ENCODE measurements at regions not wholly inside any gene's neighbourhood (a gene's known extent, or its start where the extent isn't known, plus 50 kb on each side); places are given as distances from the start of the nearest gene placed in this dataset.
"Not testable (repeated sequence)": the region's sequence is repeated elsewhere in the genome, so short reads cannot be mapped to it uniquely, and the experiment has no call there.

GRCh38 chr6:154917941-154918340 lies 77.2 kb upstream of the TIAM2 start:
- in situ Hi-C loops (cut with HindIII; ENCODE audit: low pct_unique_long_range_greater_than_20kb, low sequenced_read_pairs) = no loop called here
- DNase-seq (ENCODE audit: low read depth) = no peak

DNA sequence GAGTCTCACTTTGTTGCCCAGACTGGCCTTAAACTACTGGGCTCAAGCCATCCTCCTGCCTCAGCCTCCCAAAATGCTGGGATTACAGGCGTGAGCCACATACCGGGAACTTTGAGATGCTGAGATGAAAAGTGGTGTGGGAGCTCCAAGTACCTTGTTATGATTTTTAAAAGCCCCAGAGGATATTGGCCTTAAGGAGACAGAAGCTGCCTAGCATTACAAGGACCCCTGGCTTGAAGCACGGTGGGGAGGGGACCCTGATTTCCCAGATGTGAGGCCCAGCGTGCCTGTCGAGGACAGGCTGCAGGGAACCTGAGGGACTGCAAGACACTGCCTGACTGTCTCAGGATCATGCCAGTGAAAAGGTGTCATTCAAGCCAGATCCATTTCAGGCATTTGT lies 75.3 kb upstream of the TIAM2 start:
- in situ Hi-C loops (cut with HindIII; ENCODE audit: low pct_unique_long_range_greater_than_20kb, low sequenced_read_pairs) = no loop called here
- DNase-seq (ENCODE audit: low read depth) = no peak

DNA sequence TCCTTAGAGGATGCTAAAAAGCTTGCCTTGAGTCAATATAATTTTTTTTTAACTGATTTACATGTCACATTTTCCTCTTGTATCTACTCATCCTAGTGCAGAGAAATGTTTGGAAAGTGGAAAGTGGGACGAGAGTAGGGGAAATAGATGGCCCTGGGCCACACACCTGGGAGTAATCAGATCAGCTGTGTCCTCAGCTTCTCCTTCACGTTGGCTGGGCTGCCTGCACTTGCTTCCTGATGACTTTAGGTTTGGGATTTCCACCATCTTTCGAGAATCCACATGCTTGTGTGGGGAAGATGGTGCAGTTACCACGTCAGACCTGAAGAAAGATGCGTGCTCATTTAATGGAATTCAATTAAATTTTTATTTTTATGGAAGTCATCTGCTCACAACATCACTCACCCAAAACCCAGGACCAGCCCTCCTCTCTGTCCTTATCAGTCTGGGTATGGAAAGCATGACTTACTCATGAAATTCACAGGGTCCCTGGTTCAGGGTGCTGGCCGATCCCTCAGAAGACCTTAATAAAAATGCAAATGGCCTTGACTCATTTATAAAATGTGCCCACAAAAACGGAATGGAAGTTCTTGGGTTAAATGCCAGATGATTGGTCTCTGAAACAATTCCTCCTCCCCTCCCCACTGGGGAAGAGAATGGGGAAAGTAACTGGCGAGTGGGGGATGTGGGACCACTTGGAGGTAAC lies 74.5 kb upstream of the TIAM2 start:
- in situ Hi-C loops (cut with HindIII; ENCODE audit: low pct_unique_long_range_greater_than_20kb, low sequenced_read_pairs) = no loop called here
- DNase-seq (ENCODE audit: low read depth) = no peak

DNA sequence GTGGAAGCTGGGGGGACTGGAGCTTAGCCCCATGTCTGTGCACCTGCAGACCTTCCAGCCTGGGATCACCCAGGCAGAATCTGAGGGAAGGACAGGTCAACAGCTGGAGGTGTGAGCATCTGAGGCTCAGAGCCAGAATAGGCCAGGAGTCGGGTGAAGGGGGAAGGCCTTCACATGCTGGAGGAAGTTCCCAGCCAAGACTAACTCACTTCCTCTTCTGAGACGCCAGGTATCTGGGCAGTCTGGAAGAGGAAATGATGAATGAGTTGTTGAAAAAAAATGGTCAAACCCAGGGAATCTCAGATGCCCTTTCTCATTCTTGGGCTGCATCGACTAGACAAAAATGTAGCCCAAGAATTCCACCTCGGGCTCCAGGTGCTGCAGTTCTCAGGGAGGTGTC lies 73.6 kb upstream of the TIAM2 start:
- no peak for DNase-seq (ENCODE audit: low read depth)
- in situ Hi-C loops (cut with HindIII; ENCODE audit: low pct_unique_long_range_greater_than_20kb, low sequenced_read_pairs) = no loop called here

DNA sequence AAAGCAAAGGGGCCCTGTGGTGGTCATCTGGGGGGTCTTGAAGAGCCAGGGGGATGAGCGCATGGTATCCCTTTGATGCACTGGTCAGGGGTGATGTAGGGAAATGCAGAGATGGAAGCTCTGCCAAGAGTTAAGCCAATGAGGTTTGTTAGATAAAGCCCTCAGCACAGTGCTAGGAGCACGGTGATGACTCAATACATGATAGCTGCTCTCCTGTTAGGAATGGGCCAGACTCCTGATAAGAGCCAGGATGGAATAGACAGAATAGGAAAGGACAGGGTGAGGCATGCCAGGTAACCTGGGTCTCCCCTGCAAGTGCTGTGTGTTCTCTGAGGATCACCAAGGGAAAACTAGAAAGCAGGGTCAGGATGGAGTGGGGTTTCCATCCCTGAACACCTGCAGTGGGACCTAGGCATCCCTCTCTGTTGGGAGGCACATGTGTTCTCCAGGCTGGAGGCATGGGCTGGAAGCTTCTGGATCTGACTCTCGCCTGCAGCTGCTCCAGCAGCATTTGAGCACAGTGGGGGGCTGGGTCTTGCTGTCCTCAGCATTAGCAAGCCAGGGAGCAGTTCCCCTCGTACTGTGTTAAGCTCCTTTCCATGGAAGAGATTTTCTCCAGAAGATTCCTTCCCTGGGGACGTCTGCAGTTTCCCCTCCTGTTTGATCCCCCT lies 71.8 kb upstream of the TIAM2 start:
- no peak for DNase-seq (ENCODE audit: low read depth)
- in situ Hi-C loops (cut with HindIII; ENCODE audit: low pct_unique_long_range_greater_than_20kb, low sequenced_read_pairs) = no loop called here

GRCh38 chr6:154925130-154925529 lies 70.0 kb upstream of the TIAM2 start:
- in situ Hi-C loops (cut with HindIII; ENCODE audit: low pct_unique_long_range_greater_than_20kb, low sequenced_read_pairs) = no loop called here
- DNase-seq (ENCODE audit: low read depth) = no peak

- DNase-seq (ENCODE audit: low read depth) = no peak
- in situ Hi-C loops (cut with HindIII; ENCODE audit: low pct_unique_long_range_greater_than_20kb, low sequenced_read_pairs) = no loop called here
Measured at GRCh38 chr6:154926366-154926765, 68.7 kb upstream of the TIAM2 start.

- in situ Hi-C loops (cut with HindIII; ENCODE audit: low pct_unique_long_range_greater_than_20kb, low sequenced_read_pairs) = no loop called here
- peak; percentile 53 for DNase-seq (ENCODE audit: low read depth)
Measured at GRCh38 chr6:154928325-154928922, 66.7 kb upstream of the TIAM2 start.

DNA sequence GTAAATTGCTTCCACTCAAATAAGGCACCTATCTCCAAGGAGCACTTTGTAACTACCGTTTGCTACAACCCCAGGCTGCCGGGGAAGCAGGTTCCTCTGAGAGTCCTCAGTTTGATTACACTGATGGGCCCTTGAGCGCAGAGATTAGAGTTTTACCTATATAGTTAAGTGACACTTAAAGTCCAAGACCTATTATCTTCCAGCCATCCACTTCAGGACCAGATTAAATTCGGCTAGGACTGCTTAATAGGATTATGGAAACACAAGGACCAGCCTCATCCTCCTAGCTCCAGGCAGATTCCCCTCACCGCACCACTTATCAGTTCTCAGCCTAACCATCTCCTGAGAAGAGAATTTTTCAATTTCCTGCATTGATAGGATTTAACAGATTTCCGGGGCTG lies 64.7 kb upstream of the TIAM2 start:
- DNase-seq (ENCODE audit: low read depth) = no peak
- in situ Hi-C loops (cut with HindIII; ENCODE audit: low pct_unique_long_range_greater_than_20kb, low sequenced_read_pairs) = no loop called here

DNA sequence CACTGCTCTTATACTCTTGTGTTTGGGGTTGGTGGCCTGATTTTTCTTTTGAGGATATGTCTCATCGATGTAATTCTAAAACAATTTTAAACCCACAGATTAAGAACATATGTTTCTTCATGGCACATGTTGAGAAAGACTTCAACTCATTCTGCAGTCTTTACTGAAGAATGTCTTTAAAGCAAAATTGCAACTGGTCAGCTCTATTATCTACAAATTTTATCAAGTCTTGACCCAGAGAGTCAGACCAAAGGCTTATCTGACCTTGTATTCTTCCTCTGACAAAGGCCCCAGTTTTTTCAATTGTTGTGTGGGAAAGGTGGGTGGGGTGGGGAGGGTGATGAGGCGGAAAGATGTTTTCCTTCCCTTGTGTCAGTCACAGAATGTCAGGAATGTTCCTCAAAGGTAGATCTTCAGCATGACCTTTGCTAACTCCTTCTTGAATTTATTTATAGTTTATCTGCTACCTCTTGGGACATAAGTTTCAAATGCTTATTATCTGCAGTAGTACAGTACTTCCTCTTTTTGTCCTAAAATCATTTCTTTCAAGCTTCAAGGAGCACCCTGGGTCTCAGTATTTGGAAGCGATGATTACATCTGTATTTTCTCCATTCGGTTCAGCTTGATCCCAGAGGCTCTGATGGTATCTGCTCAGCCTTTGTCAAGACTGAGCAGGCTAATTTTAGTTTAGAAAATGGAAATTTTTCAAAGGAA lies 63.2 kb upstream of the TIAM2 start:
- in situ Hi-C loops (cut with HindIII; ENCODE audit: low pct_unique_long_range_greater_than_20kb, low sequenced_read_pairs) = no loop called here
- peak; percentile 67 for DNase-seq (ENCODE audit: low read depth)

DNA sequence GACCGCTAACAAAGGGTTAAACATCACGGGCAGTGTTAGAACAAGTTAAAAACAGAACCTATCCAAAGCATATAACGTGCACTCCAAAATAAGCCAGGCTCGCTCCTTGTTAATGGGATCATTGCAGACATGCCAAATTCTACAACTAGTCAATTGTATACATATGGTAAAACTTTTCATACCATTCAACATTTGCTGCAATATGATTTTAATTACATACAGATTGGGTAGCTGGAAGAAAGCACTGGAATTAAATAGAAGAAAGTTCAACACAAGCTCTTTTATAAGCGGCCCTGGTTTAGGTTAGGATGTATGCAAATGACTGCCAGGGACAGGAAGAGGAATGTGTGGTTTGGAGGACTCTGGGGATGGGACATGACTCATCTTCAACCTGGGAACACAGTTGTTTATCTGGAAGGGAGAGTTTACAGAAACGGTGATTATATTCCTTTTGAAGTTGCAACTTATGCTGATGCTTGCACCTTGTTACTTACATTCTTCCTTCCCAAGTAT lies 62.5 kb upstream of the TIAM2 start:
- in situ Hi-C loops (cut with HindIII; ENCODE audit: low pct_unique_long_range_greater_than_20kb, low sequenced_read_pairs) = no loop called here
- DNase-seq (ENCODE audit: low read depth) = peak; percentile 64

GRCh38 chr6:154933181-154933827 lies 61.8 kb upstream of the TIAM2 start:
- no peak for DNase-seq (ENCODE audit: low read depth)
- in situ Hi-C loops (cut with HindIII; ENCODE audit: low pct_unique_long_range_greater_than_20kb, low sequenced_read_pairs) = no loop called here

DNA sequence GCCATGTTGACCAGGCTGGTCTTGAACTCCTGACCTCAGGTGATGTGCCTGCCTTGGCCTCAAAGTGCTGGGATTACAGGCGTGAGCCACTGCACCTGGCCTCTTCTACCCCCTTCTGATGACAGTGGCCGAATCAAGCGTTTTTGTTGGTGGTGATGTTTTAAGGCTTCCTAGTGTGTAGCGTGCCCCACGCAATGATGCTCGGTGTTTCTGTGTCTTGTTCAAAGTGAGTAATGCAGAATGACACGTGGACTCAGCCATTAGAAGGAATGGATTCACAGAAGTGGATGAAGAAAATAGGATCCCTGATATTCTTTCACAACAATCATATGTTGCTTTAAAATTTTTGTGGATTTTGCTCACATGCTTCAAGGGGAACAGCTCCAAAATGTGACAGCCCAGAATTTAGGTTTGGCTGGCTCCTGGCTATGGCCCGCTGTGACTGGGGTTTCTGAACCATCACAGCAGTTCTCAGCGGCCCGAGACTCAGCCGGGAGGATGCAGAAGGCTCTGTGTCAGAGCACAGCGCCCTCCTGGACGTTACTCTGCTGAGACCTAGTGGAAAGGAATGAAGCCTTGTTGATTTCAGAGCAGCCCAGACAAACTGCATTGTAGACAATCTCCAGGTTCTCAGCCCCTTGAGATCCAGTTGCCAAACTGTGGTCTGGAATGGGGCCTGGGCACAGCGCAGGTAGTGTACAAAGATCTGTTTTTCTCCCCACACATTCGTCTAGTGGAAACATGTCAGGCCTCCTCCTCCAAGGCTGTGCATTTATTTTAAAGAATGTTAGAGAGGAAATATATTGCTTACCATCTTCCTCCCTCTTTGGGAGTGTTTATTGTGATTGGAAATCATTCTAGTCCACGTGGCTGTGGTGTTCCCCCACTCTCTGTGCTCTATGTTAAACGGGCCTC lies 57.6 kb upstream of the TIAM2 start:
- in situ Hi-C loops (cut with HindIII; ENCODE audit: low pct_unique_long_range_greater_than_20kb, low sequenced_read_pairs) = no loop called here
- peak; percentile 52 for DNase-seq (ENCODE audit: low read depth)

- in situ Hi-C loops (cut with HindIII; ENCODE audit: low pct_unique_long_range_greater_than_20kb, low sequenced_read_pairs) = no loop called here
- DNase-seq (ENCODE audit: low read depth) = no peak
Measured at GRCh38 chr6:154938221-154938580, 56.9 kb upstream of the TIAM2 start.

GRCh38 chr6:154938727-154939285 lies 56.3 kb upstream of the TIAM2 start:
- in situ Hi-C loops (cut with HindIII; ENCODE audit: low pct_unique_long_range_greater_than_20kb, low sequenced_read_pairs); DNase-seq (ENCODE audit: low read depth): not testable (repeated sequence)

GRCh38 chr6:154942770-154943169 lies 52.3 kb upstream of the TIAM2 start:
- in situ Hi-C loops (cut with HindIII; ENCODE audit: low pct_unique_long_range_greater_than_20kb, low sequenced_read_pairs) = no loop called here
- no peak for DNase-seq (ENCODE audit: low read depth)

DNA sequence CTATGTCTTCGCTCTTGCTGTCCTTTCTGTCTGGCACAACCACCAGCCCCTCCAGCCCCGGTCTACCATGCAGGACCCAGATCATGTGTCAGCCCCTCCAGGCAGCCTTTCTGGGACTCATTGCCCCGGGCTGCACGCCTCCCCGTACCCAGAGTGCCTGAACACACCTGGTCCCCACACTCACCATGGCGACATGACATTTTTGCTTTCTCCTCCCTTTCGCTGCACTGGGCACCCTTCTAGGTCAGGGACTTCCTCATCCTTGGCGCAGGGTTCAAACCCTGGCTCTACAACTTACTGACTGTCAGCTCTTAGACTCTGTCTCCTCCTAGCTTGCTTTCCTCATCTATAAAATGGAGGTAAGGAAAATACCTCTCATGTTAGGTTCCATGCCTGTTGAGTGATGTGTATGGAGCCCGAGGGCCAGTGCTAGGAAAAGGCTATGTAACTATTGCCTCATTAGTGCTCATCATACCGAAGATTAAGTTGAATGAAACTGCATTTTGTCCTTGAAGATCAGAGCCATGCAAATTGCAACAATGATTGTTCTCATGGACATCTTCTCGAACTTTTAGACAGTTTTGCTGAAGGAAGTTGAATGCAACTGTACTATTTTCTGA lies 49.7 kb upstream of the TIAM2 start:
- no peak for DNase-seq (ENCODE audit: low read depth)
- in situ Hi-C loops (cut with HindIII; ENCODE audit: low pct_unique_long_range_greater_than_20kb, low sequenced_read_pairs) = no loop called here

Measured in Caki2 (cell line).